NCI-H1417 treated with DMSO at 0.1 percent for 48 hours (cell line): ENCODE measurements at regions not wholly inside any gene's neighbourhood (a gene's known extent, or its start where the extent isn't known, plus 50 kb on each side); places are given as distances from the start of the nearest gene placed in this dataset.

Experiments
- DNase-seq: peaks from one replicate; lab custom pipeline; 2025; lab: John Stamatoyannopoulos, UW

- no peak for DNase-seq
Measured at GRCh38 chr18:38415811-38416210, 850.2 kb upstream of the CELF4 start.

GRCh38 chr18:38413193-38413592 is 847.6 kb upstream of the CELF4 start:
- no peak for DNase-seq

DNA sequence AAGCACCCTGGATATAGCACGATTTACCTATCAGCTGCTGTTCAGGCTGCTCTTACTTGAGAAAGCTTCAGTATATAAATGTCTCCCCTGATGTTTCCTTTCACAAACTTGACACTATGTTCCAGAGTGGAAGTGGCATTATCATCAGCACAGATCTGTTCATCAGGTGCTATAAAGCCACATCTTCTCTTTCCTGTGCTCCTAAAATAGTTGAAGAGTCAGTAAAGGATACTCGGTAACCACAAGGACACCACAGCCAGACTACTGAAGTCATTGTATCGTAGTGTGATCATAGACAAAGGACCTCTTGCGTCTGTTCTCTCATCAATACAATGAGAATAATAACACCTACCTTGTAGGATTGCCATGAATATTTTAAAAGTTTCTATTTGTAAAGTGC is 841.0 kb upstream of the CELF4 start:
- DNase-seq, result no peak

GRCh38 chr18:38402509-38402908 is 836.9 kb upstream of the CELF4 start:
- no peak for DNase-seq

DNA sequence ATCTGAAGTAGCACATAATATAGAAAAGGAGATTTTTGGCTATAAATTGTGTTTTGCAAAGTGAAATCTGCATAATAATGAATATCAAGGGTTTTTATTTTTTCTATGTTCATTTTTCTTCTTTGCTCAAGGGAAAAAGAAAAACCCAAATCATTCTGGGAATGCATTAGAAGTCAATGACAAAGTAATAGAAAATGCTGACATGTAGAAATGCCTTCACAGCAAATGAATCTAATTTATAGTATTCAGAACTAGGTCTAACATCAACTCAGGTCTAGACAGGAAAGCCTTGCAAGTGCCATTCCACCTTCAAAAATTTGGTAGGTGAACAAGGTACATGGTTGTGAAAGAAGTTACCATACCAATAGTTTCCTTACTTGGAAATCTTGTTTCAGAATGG is 831.5 kb upstream of the CELF4 start:
- no peak for DNase-seq

GRCh38 chr18:38386146-38386545 is 820.5 kb upstream of the CELF4 start:
- no peak for DNase-seq

- no peak for DNase-seq
Measured at GRCh38 chr18:38369772-38370690, 804.4 kb upstream of the CELF4 start.

- DNase-seq, result no peak
Measured at GRCh38 chr18:38368886-38369285, 803.3 kb upstream of the CELF4 start.

DNA sequence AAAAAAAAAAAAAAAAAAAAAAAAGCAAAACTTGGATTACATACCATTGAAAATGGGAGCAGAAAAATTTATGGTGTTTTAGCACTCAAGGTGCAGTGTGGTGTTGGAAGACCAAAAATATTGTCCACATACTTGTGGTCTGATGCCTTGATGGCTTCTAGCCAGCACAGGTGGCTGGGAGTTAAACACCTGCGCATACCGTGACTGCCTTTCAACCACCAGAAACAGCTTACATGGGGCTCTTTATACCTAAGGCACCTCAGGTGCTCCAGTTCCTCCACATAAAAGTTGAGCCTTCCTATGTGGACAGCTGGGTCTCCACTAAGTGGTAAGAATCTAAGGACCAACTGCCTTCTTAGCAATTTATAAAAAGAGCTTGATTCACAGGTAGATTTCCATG is 802.6 kb upstream of the CELF4 start:
- no peak for DNase-seq

GRCh38 chr18:38367473-38367872 is 801.9 kb upstream of the CELF4 start:
- DNase-seq, result no peak

DNA sequence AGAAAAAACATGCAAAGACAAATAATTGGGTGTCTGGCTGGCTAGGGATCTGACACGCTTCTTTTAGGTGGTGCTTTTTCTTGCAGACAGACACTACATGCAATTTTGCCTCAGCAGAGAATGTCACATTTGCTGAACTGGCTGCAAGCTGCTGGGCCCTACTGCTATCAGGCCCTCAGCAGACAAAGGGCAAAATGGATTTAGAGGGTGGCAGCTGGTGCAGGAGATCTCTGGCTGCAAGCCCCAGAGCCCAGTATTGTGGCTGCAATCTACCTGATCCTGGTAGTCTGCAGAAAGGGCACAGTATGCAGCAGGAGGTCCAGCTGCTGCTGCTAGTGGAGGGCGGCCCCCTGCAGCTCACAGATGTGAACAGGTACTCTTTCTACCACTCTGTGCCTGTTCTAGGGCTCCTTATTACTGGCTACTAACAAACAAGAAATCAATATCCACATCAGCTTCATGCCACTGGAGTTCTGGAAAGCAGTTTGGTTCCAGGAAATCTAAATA is 796.7 kb upstream of the CELF4 start:
- DNase-seq, result no peak

DNA sequence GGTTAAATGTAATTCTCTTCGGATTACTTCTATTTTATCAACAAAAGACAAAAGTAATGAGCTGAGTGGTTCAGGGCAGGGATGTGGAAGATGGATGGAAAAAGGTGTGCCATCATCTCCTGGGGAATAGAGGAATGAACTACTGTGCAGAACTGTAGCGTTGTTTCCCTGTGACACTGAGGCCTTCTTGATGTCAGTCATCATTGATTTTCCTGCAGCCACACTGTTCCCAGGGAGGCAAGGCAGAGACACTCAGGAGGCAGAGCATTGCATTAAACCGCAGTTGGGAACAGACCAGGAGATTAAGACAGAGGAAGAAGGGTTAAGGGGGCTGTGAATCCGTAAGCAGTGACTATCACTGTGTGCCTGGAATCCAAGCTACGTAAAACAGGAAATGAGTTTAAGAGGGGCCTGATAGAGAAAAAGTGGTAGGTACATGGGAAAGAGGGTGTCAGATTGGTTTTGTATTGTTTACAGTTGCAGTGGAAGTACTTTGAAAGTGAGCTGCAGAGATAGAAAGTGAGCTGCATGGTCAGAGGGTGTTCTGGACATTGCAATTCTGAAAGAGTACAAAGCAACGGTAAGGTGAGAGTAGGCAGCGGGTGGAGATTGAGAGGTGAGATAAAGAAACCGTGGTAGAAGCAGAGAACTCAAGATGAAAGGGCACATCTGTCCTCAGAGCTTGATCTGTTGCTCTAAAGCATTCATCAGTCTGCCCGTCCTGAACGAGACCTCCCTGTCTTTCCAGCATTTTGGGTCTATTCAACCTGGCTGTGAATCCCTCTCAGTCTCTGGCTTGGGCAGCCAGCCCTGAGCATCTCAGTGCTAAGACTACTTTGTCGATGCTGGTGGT is 793.4 kb upstream of the CELF4 start:
- DNase-seq, result no peak

DNA sequence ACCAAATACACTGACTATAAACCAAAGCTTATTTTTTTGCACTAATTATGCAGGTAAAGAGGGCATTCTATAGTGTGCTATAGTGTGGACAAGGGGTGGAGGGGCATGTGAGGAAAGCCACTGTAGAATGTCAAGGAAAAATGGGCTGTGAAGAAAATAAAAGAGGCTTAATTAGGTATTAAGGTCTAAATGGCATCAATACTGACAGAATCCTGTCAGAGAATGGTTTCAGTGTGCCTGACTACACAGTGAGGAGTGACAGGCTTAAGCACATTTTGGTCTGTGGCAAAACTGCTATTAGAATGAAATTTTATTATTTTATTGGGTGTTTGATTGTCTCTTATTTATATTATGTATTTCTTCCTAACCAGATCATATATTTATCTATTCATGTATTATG is 787.6 kb upstream of the CELF4 start:
- DNase-seq, result no peak

GRCh38 chr18:38350141-38350540 is 784.5 kb upstream of the CELF4 start:
- DNase-seq, result no peak

- no peak for DNase-seq
Measured at GRCh38 chr18:38330573-38330972, 765.0 kb upstream of the CELF4 start.

DNA sequence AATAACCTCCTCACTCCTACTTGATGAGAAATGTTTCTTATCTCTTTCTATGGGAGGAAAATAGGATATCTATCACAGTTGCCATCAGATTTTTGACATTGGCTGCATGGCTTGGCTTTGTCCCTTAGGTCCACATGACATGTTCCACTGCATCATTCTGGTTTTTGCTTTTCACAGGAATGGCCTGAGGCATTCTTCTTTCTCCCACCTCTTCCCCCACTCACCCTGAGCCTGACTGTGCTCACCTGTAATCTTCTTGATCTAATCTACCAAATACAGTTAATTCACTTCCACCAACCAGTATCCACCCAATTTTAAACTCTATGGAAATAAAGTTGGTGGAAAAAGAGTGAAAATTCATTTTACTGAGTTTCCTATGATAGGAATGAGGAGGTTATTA is 763.5 kb upstream of the CELF4 start:
- no peak for DNase-seq

DNA sequence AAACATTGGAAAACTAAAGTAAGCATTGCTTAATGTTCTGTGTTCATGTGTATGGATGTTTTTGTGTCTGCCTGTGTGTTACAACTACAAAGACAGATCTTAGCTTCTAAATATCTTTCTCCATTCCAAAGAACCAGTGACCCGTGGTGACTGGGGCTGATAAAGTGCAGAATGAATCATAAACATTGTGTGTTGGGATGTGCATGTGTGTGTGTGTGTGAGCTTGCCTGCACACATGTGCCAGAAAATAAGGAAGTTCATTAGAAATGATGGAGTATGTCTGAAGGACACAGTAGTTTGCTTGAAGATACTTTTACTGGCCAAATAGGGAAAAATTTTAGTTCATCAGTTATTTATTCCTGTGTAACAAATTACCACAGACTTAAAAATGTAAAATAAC is 756.6 kb upstream of the CELF4 start:
- DNase-seq, result no peak

GRCh38 chr18:38321262-38321661 is 755.7 kb upstream of the CELF4 start:
- no peak for DNase-seq

DNA sequence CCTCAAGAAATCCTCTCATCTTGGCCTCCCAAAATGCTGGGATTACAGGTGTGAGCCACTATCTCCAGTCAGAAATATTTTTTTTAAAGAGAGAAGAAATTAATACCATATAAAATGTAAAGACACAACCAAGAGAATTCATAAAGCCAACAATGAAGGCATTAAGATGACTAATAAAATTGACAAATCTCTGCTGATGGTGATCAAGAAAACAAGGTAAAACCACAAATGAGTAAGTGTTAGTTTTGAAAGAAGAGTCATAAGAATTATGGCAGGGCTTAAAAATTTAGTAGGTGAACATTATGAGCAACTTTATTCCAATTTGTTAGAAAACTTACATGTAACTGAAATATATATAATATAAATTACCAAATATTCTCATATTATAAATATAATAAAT is 752.8 kb upstream of the CELF4 start:
- no peak for DNase-seq

DNA sequence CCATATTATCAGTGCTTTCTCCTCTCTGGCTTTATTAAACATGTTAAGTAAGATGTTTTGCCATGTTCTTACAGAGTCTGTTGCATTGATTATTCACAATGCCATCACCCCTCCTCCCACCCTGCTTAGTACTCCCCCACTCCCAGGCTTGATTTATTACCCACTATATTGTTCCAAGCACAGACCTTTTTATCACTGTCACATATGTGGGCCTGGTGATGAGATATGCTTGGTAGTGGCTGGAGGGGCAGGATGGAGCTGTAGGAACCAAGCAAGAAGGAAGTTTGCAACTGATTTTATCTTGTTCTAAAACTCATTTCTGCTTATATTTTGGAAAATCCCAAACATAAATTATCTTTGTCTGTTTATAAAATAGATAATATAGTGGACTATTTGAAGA is 748.2 kb upstream of the CELF4 start:
- no peak for DNase-seq

DNA sequence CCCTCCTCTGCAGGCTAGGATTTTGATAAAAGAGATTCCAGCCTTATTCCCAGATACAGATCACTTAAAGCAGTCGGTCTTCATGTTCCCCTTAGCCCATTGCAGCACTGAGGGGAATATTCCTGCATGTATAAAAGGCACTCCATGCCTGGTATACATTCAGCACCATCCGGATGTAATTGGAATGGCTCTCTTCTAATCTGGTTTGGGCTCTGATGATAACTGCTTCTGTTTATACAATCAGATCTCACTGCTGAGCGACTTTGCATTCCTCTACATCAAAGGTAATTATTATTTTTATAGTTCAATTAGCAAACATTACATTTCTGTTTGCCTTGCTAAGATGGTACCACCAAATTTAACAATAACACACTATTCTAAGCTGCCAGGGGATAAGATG is 746.9 kb upstream of the CELF4 start:
- no peak for DNase-seq

DNA sequence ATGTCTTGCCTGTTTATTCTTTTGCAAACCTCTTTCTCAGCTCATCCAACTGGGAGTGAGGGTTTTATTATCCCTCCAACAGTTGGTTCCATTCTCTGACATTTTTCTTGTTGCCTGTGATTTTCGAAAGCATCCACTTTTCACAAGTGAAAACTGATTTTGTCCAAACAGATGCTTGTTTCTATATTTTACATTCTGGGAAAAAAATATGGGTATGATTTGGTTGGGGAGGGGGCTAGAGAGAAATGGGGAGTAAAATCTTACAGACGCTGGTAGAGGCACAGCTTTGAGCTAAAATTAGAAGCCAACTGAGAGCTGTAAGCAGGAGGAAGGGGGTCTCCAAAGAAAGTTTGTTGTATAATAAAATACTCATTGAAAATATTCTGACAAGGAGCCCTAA is 745.3 kb upstream of the CELF4 start:
- no peak for DNase-seq

DNA sequence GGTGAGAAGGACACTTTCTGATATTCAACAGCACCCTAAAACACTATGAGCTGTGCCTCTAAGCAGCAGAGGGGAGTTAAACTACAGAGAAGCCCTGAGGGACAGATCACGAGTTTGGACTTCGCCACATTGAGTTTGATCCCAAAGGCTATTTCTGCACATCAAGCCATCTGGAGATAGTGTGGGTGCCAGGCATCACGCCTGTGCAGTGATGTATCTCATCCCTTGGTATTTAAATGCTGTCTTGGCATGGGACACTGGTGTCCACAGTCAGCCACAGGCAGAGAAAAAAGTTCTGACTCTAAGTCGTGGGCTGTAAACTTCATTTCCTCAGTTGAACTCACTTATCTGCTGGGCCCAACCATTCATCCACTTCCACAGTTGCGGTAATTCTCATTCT is 742.3 kb upstream of the CELF4 start:
- DNase-seq, result no peak
